ENCODE measurements at regions not wholly inside any gene's neighbourhood (a gene's known extent, or its start where the extent isn't known, plus 50 kb on each side); places are given as distances from the start of the nearest gene placed in this dataset.
"Not testable (repeated sequence)": the region's sequence is repeated elsewhere in the genome, so short reads cannot be mapped to it uniquely, and the experiment has no call there.

DNA sequence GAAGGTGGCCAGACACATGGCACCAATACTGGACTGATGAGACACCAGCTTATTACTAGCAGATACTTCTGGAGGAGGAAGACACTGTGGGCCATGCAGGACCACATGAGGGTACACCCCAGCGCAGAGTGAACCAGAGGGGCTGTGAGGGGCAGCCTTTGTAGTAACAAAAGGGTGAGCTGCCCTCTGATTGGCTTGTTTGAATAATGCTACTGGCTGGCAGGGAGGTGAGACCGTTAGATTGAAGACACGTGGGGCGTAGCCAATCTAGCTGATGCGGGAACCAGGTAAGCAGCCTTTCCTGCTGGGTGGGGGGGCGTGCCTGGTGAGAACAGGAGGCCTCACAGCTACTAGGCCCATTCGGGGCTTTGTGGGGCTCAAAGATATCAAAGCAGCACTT lies 102.8 kb upstream of the SEC14L1 start:
- DNase-seq (ENCODE audit: extremely low spot score, unreplicated experiment): no peak
- H3K27ac Mint-ChIP-seq: no peak overlapping the region
- TF ChIP-seq, protein P1, sequence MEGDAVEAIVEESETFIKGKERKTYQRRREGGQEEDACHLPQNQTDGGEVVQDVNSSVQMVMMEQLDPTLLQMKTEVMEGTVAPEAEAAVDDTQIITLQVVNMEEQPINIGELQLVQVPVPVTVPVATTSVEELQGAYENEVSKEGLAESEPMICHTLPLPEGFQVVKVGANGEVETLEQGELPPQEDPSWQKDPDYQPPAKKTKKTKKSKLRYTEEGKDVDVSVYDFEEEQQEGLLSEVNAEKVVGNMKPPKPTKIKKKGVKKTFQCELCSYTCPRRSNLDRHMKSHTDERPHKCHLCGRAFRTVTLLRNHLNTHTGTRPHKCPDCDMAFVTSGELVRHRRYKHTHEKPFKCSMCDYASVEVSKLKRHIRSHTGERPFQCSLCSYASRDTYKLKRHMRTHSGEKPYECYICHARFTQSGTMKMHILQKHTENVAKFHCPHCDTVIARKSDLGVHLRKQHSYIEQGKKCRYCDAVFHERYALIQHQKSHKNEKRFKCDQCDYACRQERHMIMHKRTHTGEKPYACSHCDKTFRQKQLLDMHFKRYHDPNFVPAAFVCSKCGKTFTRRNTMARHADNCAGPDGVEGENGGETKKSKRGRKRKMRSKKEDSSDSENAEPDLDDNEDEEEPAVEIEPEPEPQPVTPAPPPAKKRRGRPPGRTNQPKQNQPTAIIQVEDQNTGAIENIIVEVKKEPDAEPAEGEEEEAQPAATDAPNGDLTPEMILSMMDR (conservative IDR thresholded peaks at IDR 0.05): no peak
- H3K27me3 Mint-ChIP-seq: peaks cover 18% of the 10 kb centered on the region
- H3K36me3 Mint-ChIP-seq: no peaks in the 10 kb centered on the region
- peaks cover 26% of the 10 kb centered on the region for H3K4me1 Mint-ChIP-seq (ENCODE audit: unreplicated experiment)
- no peak overlapping the region for H3K4me3 Mint-ChIP-seq
- H3K9me3 Mint-ChIP-seq: no peaks in the 10 kb centered on the region

DNA sequence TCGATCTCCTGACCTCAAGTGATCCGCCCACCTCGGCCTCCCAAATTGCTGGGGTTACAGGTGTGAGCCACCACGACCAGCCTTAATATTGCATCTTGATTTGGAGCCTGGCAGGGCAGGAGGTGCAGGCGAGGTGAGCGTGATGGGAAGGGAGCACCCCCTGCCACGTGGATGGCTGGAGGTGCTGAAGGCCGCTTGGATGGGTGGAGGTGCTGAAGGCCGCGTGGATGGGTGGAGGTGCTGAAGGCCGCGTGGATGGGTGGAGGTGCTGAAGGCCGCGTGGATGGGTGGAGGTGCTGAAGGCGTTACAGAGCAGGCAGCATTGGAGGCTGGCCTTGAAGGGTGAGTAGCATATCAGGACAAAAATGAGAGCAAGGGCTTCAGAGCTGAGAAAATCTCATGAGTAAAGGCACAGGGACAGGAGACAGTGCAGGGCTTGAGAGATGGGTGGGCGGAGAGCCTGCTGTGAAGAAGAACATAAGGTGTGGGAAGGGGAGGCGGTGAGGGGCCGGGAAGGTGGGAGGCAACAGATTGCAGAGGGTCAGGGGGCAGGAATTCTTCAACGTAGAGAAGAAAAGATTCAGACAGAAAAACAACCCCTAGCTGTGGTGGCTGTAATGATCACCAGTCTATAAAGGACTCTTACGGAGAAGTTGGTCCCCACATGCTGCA lies 101.7 kb upstream of the SEC14L1 start:
- Mint-ChIP-seq H3K36me3 (no peaks in the 10 kb centered on the region), H3K4me1 (ENCODE audit: unreplicated experiment) (peaks cover 26% of the 10 kb centered on the region), H3K4me3 (no peak overlapping the region), H3K27me3 (peaks cover 18% of the 10 kb centered on the region), H3K9me3 (no peaks in the 10 kb centered on the region), H3K27ac (no peak overlapping the region)
- no peak for DNase-seq (ENCODE audit: extremely low spot score, unreplicated experiment)
- TF ChIP-seq, protein P1 (conservative IDR thresholded peaks at IDR 0.05): no peak

DNA sequence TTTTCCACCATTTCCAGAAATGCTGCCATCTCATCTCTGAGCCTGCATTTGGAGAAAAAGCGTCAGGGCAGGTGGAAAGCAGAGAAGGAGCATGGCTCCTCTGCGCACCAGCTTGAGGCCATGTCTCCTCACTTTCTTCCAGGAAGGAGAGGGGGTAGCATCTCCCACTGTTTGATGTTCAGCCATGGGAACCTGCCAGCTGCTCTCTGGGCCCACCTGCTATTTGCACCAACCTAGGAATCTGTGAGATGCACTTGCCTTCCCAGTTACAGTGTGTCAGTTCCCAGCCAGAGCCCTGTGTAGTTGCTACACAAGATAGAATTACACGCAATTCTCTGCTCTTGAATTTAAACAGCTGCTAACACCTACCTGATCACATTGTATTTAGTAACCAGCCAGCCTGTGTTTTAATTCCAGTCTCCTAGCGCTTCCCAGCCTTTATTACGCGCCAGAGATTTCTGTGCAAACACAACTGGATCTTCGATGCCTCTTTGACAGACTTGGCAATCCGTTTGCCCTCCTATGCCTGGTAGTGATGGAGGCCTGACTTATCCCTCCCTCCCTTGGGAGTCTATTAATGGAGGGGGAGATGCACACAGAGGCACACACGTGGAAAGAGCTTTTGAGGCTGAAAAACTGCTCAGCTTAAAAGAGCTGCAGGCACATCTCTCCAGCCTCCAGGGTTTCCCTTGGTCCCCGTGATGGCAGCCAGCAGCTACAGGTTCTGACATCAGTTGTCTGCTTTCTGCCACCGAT lies 98.1 kb upstream of the SEC14L1 start:
- Mint-ChIP-seq H3K27me3 (peaks cover 11% of the 10 kb centered on the region), H3K36me3 (no peaks in the 10 kb centered on the region), H3K4me1 (ENCODE audit: unreplicated experiment) (peaks cover 8% of the 10 kb centered on the region), H3K4me3 (no peak overlapping the region), H3K9me3 (no peaks in the 10 kb centered on the region), H3K27ac (no peak overlapping the region)
- DNase-seq (ENCODE audit: extremely low spot score, unreplicated experiment): no peak
- TF ChIP-seq, protein P1 (conservative IDR thresholded peaks at IDR 0.05): no peak

DNA sequence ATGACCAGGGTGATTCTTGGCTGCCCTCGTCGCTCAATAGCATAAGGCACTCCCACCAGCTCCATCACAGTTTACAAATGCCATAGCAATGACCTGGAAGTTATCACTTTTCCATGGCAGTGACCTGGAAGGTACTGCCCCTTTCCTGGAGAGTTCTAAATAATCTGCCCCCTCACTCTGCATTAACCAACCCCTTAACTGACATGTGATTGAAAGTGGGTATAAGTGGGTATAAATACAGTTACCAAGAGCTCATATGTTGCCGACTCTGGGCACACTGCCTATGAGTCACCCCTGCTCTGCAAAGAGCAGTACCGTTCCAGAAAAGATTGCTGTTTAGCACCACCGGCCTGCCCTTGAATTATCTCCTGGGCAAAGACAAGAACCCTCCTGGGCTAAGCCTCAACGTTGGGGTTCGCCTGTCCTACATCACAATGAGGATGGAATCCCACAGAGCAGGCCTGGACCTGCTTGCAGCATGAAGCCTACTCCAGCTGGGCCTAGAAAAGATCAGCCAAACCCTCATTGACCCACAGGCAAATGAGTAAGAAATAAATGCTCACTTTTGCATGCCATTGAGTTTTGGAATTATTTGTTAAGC lies 95.2 kb upstream of the SEC14L1 start:
- Mint-ChIP-seq H3K4me3 (no peak overlapping the region), H3K36me3 (no peaks in the 10 kb centered on the region), H3K4me1 (ENCODE audit: unreplicated experiment) (peaks cover 17% of the 10 kb centered on the region), H3K27ac (no peak overlapping the region), H3K27me3 (peaks cover 6% of the 10 kb centered on the region), H3K9me3 (no peaks in the 10 kb centered on the region)
- TF ChIP-seq, protein P1 (conservative IDR thresholded peaks at IDR 0.05): no peak
- DNase-seq (ENCODE audit: extremely low spot score, unreplicated experiment): no peak

DNA sequence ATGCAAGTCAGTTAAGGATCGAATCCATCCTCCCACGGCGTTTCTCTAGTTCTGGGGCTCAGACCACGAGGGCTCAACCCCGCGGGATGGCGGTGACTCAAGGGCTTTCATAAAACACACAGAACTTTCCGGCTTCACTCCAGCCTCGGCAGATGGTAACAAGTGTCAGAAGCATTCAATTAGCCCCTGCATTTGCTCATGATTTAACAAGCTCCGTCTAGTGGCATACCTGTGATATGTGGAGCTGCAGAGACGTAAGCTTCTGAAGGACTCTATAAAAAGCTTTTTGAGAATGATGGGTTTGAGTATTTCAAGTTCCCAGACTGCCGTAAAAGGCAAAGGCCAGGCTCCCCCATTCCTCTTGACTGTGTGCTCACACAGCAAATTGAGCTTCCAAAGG lies 91.3 kb upstream of the SEC14L1 start:
- no peak overlapping the region for H3K4me3 Mint-ChIP-seq

DNA sequence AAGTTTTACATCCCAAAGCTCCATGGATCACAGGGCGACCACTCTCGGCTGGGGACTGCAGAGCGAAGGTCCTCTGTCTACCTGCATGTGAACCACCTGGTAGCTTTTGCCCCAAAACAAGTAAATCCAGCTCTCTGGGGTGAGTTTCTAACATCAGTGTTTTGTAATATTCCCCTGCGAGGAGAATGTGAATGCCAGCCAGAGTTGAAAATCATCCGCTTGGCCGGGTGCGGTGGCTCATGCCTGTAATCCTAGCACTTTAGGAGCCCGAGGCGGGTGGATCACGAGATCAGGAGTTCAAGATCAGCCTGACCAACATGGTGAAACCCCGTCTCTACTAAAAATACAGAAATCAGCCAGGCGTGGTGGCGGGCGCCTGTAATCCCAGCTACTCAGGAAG lies 89.9 kb upstream of the SEC14L1 start:
- DNase-seq (ENCODE audit: extremely low spot score, unreplicated experiment); H3K27ac Mint-ChIP-seq; H3K36me3 Mint-ChIP-seq; H3K9me3 Mint-ChIP-seq; H3K4me3 Mint-ChIP-seq: not testable (repeated sequence)
- peaks cover 19% of the 10 kb centered on the region for H3K4me1 Mint-ChIP-seq (ENCODE audit: unreplicated experiment)
- peaks cover 19% of the 10 kb centered on the region for H3K27me3 Mint-ChIP-seq

More for the DNA sequence above, 91.3 kb upstream of the SEC14L1 start:
- Mint-ChIP-seq H3K27me3 (peaks cover 13% of the 10 kb centered on the region), H3K36me3 (no peaks in the 10 kb centered on the region), H3K4me1 (ENCODE audit: unreplicated experiment) (peaks cover 12% of the 10 kb centered on the region), H3K27ac (no peak overlapping the region), H3K9me3 (no peaks in the 10 kb centered on the region)
- TF ChIP-seq, protein P1 (conservative IDR thresholded peaks at IDR 0.05): no peak
- DNase-seq (ENCODE audit: extremely low spot score, unreplicated experiment): no peak

All from type B pancreatic cell (in vitro differentiated cells).